ENCODE measurements at regions not wholly inside any gene's neighbourhood (a gene's known extent, or its start where the extent isn't known, plus 50 kb on each side); places are given as distances from the start of the nearest gene placed in this dataset.

- TF ChIP-seq, protein P1, sequence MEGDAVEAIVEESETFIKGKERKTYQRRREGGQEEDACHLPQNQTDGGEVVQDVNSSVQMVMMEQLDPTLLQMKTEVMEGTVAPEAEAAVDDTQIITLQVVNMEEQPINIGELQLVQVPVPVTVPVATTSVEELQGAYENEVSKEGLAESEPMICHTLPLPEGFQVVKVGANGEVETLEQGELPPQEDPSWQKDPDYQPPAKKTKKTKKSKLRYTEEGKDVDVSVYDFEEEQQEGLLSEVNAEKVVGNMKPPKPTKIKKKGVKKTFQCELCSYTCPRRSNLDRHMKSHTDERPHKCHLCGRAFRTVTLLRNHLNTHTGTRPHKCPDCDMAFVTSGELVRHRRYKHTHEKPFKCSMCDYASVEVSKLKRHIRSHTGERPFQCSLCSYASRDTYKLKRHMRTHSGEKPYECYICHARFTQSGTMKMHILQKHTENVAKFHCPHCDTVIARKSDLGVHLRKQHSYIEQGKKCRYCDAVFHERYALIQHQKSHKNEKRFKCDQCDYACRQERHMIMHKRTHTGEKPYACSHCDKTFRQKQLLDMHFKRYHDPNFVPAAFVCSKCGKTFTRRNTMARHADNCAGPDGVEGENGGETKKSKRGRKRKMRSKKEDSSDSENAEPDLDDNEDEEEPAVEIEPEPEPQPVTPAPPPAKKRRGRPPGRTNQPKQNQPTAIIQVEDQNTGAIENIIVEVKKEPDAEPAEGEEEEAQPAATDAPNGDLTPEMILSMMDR (IDR thresholded peaks at IDR 0.05 in 4 of 5, conservative IDR thresholded peaks at IDR 0.05 in 1 of 5), result no peak
- TF ChIP-seq POLR2A (IDR thresholded peaks at IDR 0.05), result no peak
Observed at GRCh38 chr2:6394276-6394675, 471.4 kb downstream of the CMPK2 start.

Measured in gastrocnemius medialis (tissue), 4 donors.